RWPE2 (cell line): ENCODE measurements at regions not wholly inside any gene's neighbourhood (a gene's known extent, or its start where the extent isn't known, plus 50 kb on each side); places are given as distances from the start of the nearest gene placed in this dataset.

ENCODE experiments used
- ATAC-seq: fragments of 200-7000 bp; cut with Tn5 transposase; 3 replicates; pipeline ENCODE4 v1.9.1; 2021; ENCODE audit warnings: low read depth
- DNase-seq: peaks from one replicate; pipeline ENCODE4 v3.0.0-alpha.2; 2020; ENCODE audit warnings: low spot score
- H3K27ac ChIP-seq: fragments of 450-650 bp; 2 replicates; pipeline ENCODE4 v1.5.1; 2017; ENCODE audit warnings: mild to moderate bottlenecking; ENCODE audit not compliant: poor library complexity, severe bottlenecking
- H3K27me3 ChIP-seq: fragments of 250-450 bp; sonication (Bioruptor Pico); 2 replicates; pipeline ENCODE4 v1.5.1; 2021; ENCODE audit warnings: mild to moderate bottlenecking, moderate library complexity; ENCODE audit not compliant: insufficient read depth, poor library complexity, severe bottlenecking
- H3K36me3 ChIP-seq: fragments of 250-450 bp; sonication (Bioruptor Pico); 2 replicates; pipeline ENCODE4 v1.5.1; 2020; ENCODE audit warnings: low read depth, mild to moderate bottlenecking, moderate library complexity
- H3K4me1 ChIP-seq: fragments of 250-450 bp; sonication (Bioruptor Pico); 2 replicates; pipeline ENCODE4 v1.5.1; 2021; ENCODE audit warnings: mild to moderate bottlenecking, moderate library complexity; ENCODE audit not compliant: insufficient read depth, poor library complexity, severe bottlenecking
- H3K4me3 ChIP-seq: fragments of 250-450 bp; sonication (Bioruptor Pico); 2 replicates; pipeline ENCODE4 v1.5.1; 2021; ENCODE audit warnings: mild to moderate bottlenecking, moderate library complexity; ENCODE audit not compliant: severe bottlenecking
- H3K9me3 ChIP-seq: fragments of 250-450 bp; sonication (Bioruptor Pico); 2 replicates; pipeline ENCODE4 v1.5.1; 2021; ENCODE audit warnings: mild to moderate bottlenecking, moderate library complexity; ENCODE audit not compliant: severe bottlenecking
- CTCF ChIP-seq: fragments of 450-650 bp; IDR thresholded peaks from one replicate; pipeline ENCODE4 v1.5.1; 2017; ENCODE audit warnings: mild to moderate bottlenecking, moderate library complexity; ENCODE audit not compliant: poor library complexity, severe bottlenecking

GRCh38 chr4:189414021-189414420, 526.7 kb upstream of the FRG1 start:
- Histone ChIP-seq H3K4me1 (no peaks in the 10 kb centered on the region), H3K4me3 (no peak overlapping the region), H3K9me3 (peaks cover 2% of the 10 kb centered on the region), H3K27ac (no peak overlapping the region), H3K27me3 (no peaks in the 10 kb centered on the region), H3K36me3 (no peaks in the 10 kb centered on the region)
- DNase-seq (no peak), ATAC-seq (no peak)
- no peak for TF ChIP-seq CTCF

- DNase-seq (no peak), ATAC-seq (no peak)
- no peak overlapping the region for H3K27ac ChIP-seq
- H3K36me3 ChIP-seq: no peaks in the 10 kb centered on the region
- TF ChIP-seq CTCF: no peak
- no peaks in the 10 kb centered on the region for H3K4me1 ChIP-seq
- H3K27me3 ChIP-seq: no peaks in the 10 kb centered on the region
- no peak overlapping the region for H3K4me3 ChIP-seq
- H3K9me3 ChIP-seq: peaks cover 2% of the 10 kb centered on the region
Observed at GRCh38 chr4:189420572-189420971, 520.1 kb upstream of the FRG1 start.

GRCh38 chr4:189436207-189436606, 504.5 kb upstream of the FRG1 start:
- no peak overlapping the region for H3K4me3 ChIP-seq
- no peak for DNase-seq
- TF ChIP-seq CTCF: peak; percentile 46
- no peaks in the 10 kb centered on the region for H3K27me3 ChIP-seq
- H3K27ac ChIP-seq: no peak overlapping the region
- H3K4me1 ChIP-seq: no peaks in the 10 kb centered on the region
- no peaks in the 10 kb centered on the region for H3K36me3 ChIP-seq
- H3K9me3 ChIP-seq: peaks cover 1% of the 10 kb centered on the region
- no peak for ATAC-seq

GRCh38 chr4:189440716-189441115, 500.0 kb upstream of the FRG1 start:
- H3K9me3 ChIP-seq: peaks cover 1% of the 10 kb centered on the region
- no peak for TF ChIP-seq CTCF
- ATAC-seq (no peak), DNase-seq (no peak)
- H3K4me3 ChIP-seq: no peak overlapping the region
- H3K27ac ChIP-seq: no peak overlapping the region
- H3K27me3 ChIP-seq: no peaks in the 10 kb centered on the region
- no peaks in the 10 kb centered on the region for H3K36me3 ChIP-seq
- H3K4me1 ChIP-seq: no peaks in the 10 kb centered on the region

GRCh38 chr4:189443341-189443740, 497.3 kb upstream of the FRG1 start:
- Histone ChIP-seq H3K4me3 (no peak overlapping the region), H3K36me3 (no peaks in the 10 kb centered on the region)
- TF ChIP-seq CTCF: no peak

More at GRCh38 chr4:189443341-189443740, 497.3 kb upstream of the FRG1 start:
- Histone ChIP-seq H3K9me3 (no peaks in the 10 kb centered on the region), H3K27ac (no peak overlapping the region), H3K4me1 (no peaks in the 10 kb centered on the region), H3K27me3 (no peaks in the 10 kb centered on the region)
- ATAC-seq: no peak
- no peak for DNase-seq
